ENCODE measurements at regions not wholly inside any gene's neighbourhood (a gene's known extent, or its start where the extent isn't known, plus 50 kb on each side); places are given as distances from the start of the nearest gene placed in this dataset.

- no peak overlapping the region for H2AFZ ChIP-seq (ENCODE audit: low read length)
- no peaks in the 10 kb centered on the region for H4K20me1 ChIP-seq (replicated peaks in 1 of 2; ENCODE audit: control insufficient read depth in 1 of 2, insufficient read depth in 2 of 2, low read length in 2 of 2)
- ChIA-PET CTCF (ENCODE audit: partially characterized antibody) (no interaction called here), POLR2A (ENCODE audit: partially characterized antibody) (no interaction called here)
- H3K9me3 ChIP-seq (ENCODE audit: insufficient read depth in 2 of 2, low read depth in 1 of 2, low read length in 1 of 2): no peaks in the 10 kb centered on the region
- no peak overlapping the region for H2BK120ac ChIP-seq (replicated peaks; ENCODE audit: low read depth, low read length)
- H3K23ac ChIP-seq (ENCODE audit: insufficient read length): no peak overlapping the region
- no peak overlapping the region for H3K4ac ChIP-seq (replicated peaks; ENCODE audit: insufficient read length, low read depth, low read length)
- H3K27ac ChIP-seq (ENCODE audit: low read depth, low read length): no peak overlapping the region
- no peak overlapping the region for H4K8ac ChIP-seq (ENCODE audit: extremely low read depth, insufficient read depth, low read length)
- H3K23me2 ChIP-seq (ENCODE audit: low read depth, low read length): no peaks in the 10 kb centered on the region
- no peak for DNase-seq (ENCODE audit: low read depth in 1 of 2, low spot score in 2 of 2)
- no peak overlapping the region for H2BK15ac ChIP-seq (ENCODE audit: low read length)
- no peak overlapping the region for H3K18ac ChIP-seq (ENCODE audit: extremely low read depth, low read length)
- H3K27me3 ChIP-seq (replicated peaks in 1 of 4; ENCODE audit: control insufficient read depth in 3 of 4, extremely low read depth in 1 of 4, insufficient read depth in 3 of 4, low read length in 3 of 4): no peaks in the 10 kb centered on the region
- FAIRE-seq: no peak
- no peak overlapping the region for H3K56ac ChIP-seq (replicated peaks; ENCODE audit: insufficient read length, low read depth, low read length)
- H3K4me2 ChIP-seq (ENCODE audit: insufficient read depth in 1 of 2, low read depth in 2 of 2, low read length in 2 of 2): no peak overlapping the region
- no peak overlapping the region for H2AK5ac ChIP-seq (ENCODE audit: low read depth, low read length)
- H3K79me2 ChIP-seq (ENCODE audit: control insufficient read depth in 1 of 2, insufficient read depth in 2 of 2, low read length in 2 of 2): no peaks in the 10 kb centered on the region
- H2BK12ac ChIP-seq (ENCODE audit: low read depth, low read length): no peak overlapping the region
- no peak overlapping the region for H3K14ac ChIP-seq (ENCODE audit: insufficient read length)
- H3K36me3 ChIP-seq (ENCODE audit: control insufficient read depth in 2 of 4, insufficient read depth in 4 of 4, low read length in 3 of 4): no peaks in the 10 kb centered on the region
- H3K79me1 ChIP-seq (ENCODE audit: low read depth, low read length): no peaks in the 10 kb centered on the region
- 88% methylated on average over 1 of the region's 1 CpG; no CpG with 5 or more reads in 1 of the 2 experiments for WGBS, 2 experiments (ENCODE audit: extremely low coverage in 1 of 2, insufficient coverage in 1 of 2, insufficient read length in 1 of 2, insufficient replicate concordance in 2 of 2, low coverage in 1 of 2, low lambda C conversion rate in 2 of 2, missing lambda C conversion rate in 1 of 2)
- H4K5ac ChIP-seq (ENCODE audit: insufficient read length, low read depth, low read length): no peak overlapping the region
- no peak overlapping the region for H2BK5ac ChIP-seq (ENCODE audit: low read depth, low read length)
- H3K4me1 ChIP-seq (replicated peaks in 1 of 4; ENCODE audit: control insufficient read depth in 3 of 4, insufficient read depth in 4 of 4, low read length in 3 of 4): no peaks in the 10 kb centered on the region
- no peak overlapping the region for H3K4me3 ChIP-seq (ENCODE audit: extremely low read depth in 1 of 4, insufficient read depth in 2 of 4, low read depth in 3 of 4, low read length in 4 of 4)
- H2BK20ac ChIP-seq (ENCODE audit: low read length): no peak overlapping the region
- H4K91ac ChIP-seq (replicated peaks; ENCODE audit: insufficient read length, low read length): no peak overlapping the region
- H3K9ac ChIP-seq (replicated peaks in 1 of 4; ENCODE audit: extremely low read depth in 1 of 4, low read depth in 3 of 4, low read length in 3 of 4): no peak overlapping the region
- no peak for TF ChIP-seq SP4 (IDR thresholded peaks at IDR 0.05; ENCODE audit: low read length)
- TF ChIP-seq SAP30 (IDR thresholded peaks at IDR 0.05; ENCODE audit: insufficient read depth, insufficient replicate concordance, low read length): no peak
- no peak for TF ChIP-seq BACH1 (IDR thresholded peaks at IDR 0.05; ENCODE audit: low read length)
- no peak for TF ChIP-seq E2F6 (IDR thresholded peaks at IDR 0.05)
- TF ChIP-seq SIN3A (conservative IDR thresholded peaks at IDR 0.05 in 1 of 2, IDR thresholded peaks at IDR 0.05 in 1 of 2; ENCODE audit: low read depth in 1 of 2, low read length in 2 of 2): no peak
- TF ChIP-seq CEBPB (IDR thresholded peaks at IDR 0.05; ENCODE audit: low read depth, low read length): no peak
- no peak for TF ChIP-seq CREB1 (IDR thresholded peaks at IDR 0.05)
- no peak for TF ChIP-seq BRCA1 (IDR thresholded peaks at IDR 0.05; ENCODE audit: low read depth, low read length)
- no peak for TF ChIP-seq MAX (IDR thresholded peaks at IDR 0.05)
- TF ChIP-seq NANOG (IDR thresholded peaks at IDR 0.05; ENCODE audit: insufficient read depth, low read depth, low read length, poor library complexity, severe bottlenecking): no peak
- TF ChIP-seq FOSL1 (IDR thresholded peaks at IDR 0.05; ENCODE audit: insufficient read depth, low read depth, low read length): no peak
- no peak for TF ChIP-seq RFX5 (IDR thresholded peaks at IDR 0.05; ENCODE audit: borderline replicate concordance, low read depth, low read length)
- no peak for TF ChIP-seq SUZ12 (IDR thresholded peaks at IDR 0.05; ENCODE audit: low read length)
- no peak for TF ChIP-seq KDM5A (IDR thresholded peaks at IDR 0.05; ENCODE audit: low read length)
- no peak for TF ChIP-seq POLR2AphosphoS5 (IDR thresholded peaks at IDR 0.05; ENCODE audit: low read depth, low read length)
Measured at GRCh38 chr9:29435368-29435767, 1862.1 kb upstream of the C9orf72 start.
